SK-N-SH treated with all-trans-retinoic acid at 6 μM for 48 hours (cell line): ENCODE measurements at regions not wholly inside any gene's neighbourhood (a gene's known extent, or its start where the extent isn't known, plus 50 kb on each side); places are given as distances from the start of the nearest gene placed in this dataset.

ENCODE experiments used
- ATAC-seq: fragments of 200-7000 bp; cut with Tn5 transposase; 3 replicates; pipeline ENCODE4 v1.9.1; 2020; ENCODE audit warnings: mild to moderate bottlenecking, moderate library complexity
- ARNTL ChIP-seq: fragments of 450-650 bp; formaldehyde crosslinking; IDR thresholded peaks from 2 replicates; pipeline ENCODE4 v1.5.0; 2020; ENCODE audit warnings: low read depth, mild to moderate bottlenecking, moderate library complexity, borderline replicate concordance
- BACH2 ChIP-seq: fragments of 250-450 bp; sonication (Bioruptor Pico); IDR thresholded peaks from 2 replicates; pipeline ENCODE4 v1.9.0; 2021; ENCODE audit warnings: mild to moderate bottlenecking, borderline replicate concordance
- CSDC2 ChIP-seq: fragments of 250-450 bp; sonication (Bioruptor Pico); IDR thresholded peaks from 2 replicates; pipeline ENCODE4 v1.5.0; 2020; ENCODE audit warnings: mild to moderate bottlenecking, moderate library complexity
- CSRNP3 ChIP-seq: fragments of 250-450 bp; sonication (Bioruptor Pico); IDR thresholded peaks from 2 replicates; pipeline ENCODE4 v1.5.1; 2021; ENCODE audit warnings: mild to moderate bottlenecking, moderate library complexity
- ESRRG ChIP-seq: fragments of 250-450 bp; sonication (Bioruptor Pico); IDR thresholded peaks from 2 replicates; pipeline ENCODE4 v1.6.1; 2021; ENCODE audit warnings: mild to moderate bottlenecking
- GLIS3 ChIP-seq: fragments of 250-450 bp; sonication (Bioruptor Pico); IDR thresholded peaks from 2 replicates; pipeline ENCODE4 v1.5.0; 2020; ENCODE audit warnings: mild to moderate bottlenecking, moderate library complexity
- ISL1 ChIP-seq: fragments of 250-450 bp; sonication (Bioruptor Pico); IDR thresholded peaks from 2 replicates; pipeline ENCODE4 v2.1.2; 2022; ENCODE audit warnings: mild to moderate bottlenecking, moderate library complexity
- OSR1 ChIP-seq: fragments of 250-450 bp; sonication (Bioruptor Pico); IDR thresholded peaks from 2 replicates; pipeline ENCODE4 v1.8.0; 2022; ENCODE audit warnings: moderate library complexity, mild to moderate bottlenecking, inconsistent platforms
- POU6F1 ChIP-seq: fragments of 250-450 bp; sonication (Bioruptor Pico); IDR thresholded peaks from 2 replicates; pipeline ENCODE4 v1.8.0; 2021; ENCODE audit warnings: low read depth, mild to moderate bottlenecking, moderate library complexity, borderline replicate concordance
- PPARA ChIP-seq: fragments of 250-450 bp; sonication (Bioruptor Pico); IDR thresholded peaks from 2 replicates; pipeline ENCODE4 v1.5.0; 2020; ENCODE audit warnings: mild to moderate bottlenecking, borderline replicate concordance
- RARB ChIP-seq: fragments of 250-450 bp; sonication (Bioruptor Pico); IDR thresholded peaks from 2 replicates; pipeline ENCODE4 v1.8.0; 2021; ENCODE audit warnings: mild to moderate bottlenecking, moderate library complexity
- SNAI2 ChIP-seq: fragments of 250-450 bp; sonication (Bioruptor Pico); IDR thresholded peaks from 2 replicates; pipeline ENCODE4 v1.5.0; 2020; ENCODE audit warnings: mild to moderate bottlenecking, moderate library complexity
- TCF4 ChIP-seq: fragments of 250-450 bp; sonication (Bioruptor Pico); IDR thresholded peaks from 2 replicates; pipeline ENCODE4 v1.8.0; 2021; ENCODE audit warnings: mild to moderate bottlenecking, moderate library complexity, borderline replicate concordance
- TOX ChIP-seq: fragments of 250-450 bp; sonication (Bioruptor Pico); IDR thresholded peaks from 2 replicates; pipeline ENCODE4 v1.8.0; 2021; ENCODE audit warnings: mild to moderate bottlenecking, moderate library complexity, borderline replicate concordance
- ZC3H10 ChIP-seq: fragments of 250-450 bp; sonication (Bioruptor Pico); IDR thresholded peaks from 2 replicates; pipeline ENCODE4 v1.5.1; 2021; ENCODE audit warnings: mild to moderate bottlenecking, moderate library complexity
- ZFP3 ChIP-seq: fragments of 250-450 bp; sonication (Bioruptor Pico); IDR thresholded peaks from 2 replicates; pipeline ENCODE4 v1.5.0; 2020; ENCODE audit warnings: mild to moderate bottlenecking, moderate library complexity
- ZFP30 ChIP-seq: fragments of 450-650 bp; formaldehyde crosslinking; IDR thresholded peaks from 2 replicates; pipeline ENCODE4 v1.5.0; 2022; ENCODE audit warnings: mild to moderate bottlenecking, moderate library complexity
- ZNF8 ChIP-seq: fragments of 450-650 bp; formaldehyde crosslinking; IDR thresholded peaks from 2 replicates; pipeline ENCODE4 v1.5.0; 2020; ENCODE audit warnings: mild to moderate bottlenecking, moderate library complexity
- TF ChIP-seq, protein P1 (sequence below): fragments of 250-450 bp; sonication (Bioruptor Pico); IDR thresholded peaks from 2 replicates; pipeline ENCODE4 v1.8.0; 2020; ENCODE audit warnings: mild to moderate bottlenecking, moderate library complexity, borderline replicate concordance
- TF ChIP-seq, protein P2 (sequence below): fragments of 250-450 bp; sonication (Bioruptor Pico); IDR thresholded peaks from 2 replicates; pipeline ENCODE4 v1.5.1; 2020; ENCODE audit warnings: low read depth, mild to moderate bottlenecking, moderate library complexity
- TF ChIP-seq, protein P3 (sequence below): fragments of 250-450 bp; sonication (Bioruptor Pico); IDR thresholded peaks from 2 replicates; pipeline ENCODE4 v1.5.0; 2020; ENCODE audit warnings: mild to moderate bottlenecking, moderate library complexity

DNA sequence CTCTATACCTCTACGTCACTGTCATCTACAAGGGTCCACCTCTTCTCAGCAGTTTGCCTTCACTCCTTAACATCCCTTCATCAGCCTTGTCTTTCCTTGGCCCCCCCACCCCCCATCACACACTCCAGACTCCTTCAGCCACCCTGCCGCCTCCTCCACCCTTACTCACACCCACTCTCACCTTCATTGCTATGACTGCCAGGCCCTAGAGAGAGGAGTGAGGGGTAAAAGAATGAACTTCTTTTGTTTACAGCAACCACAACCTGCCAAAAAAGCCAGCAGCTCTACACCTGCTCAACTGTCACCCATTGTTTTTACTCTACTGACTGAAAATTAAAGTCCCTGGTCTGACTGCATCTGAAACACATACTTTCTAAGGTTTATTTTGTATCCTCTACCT is 112.8 kb downstream of the DUSP6 start:
- no peak for ATAC-seq
- no peak for TF ChIP-seq TOX (CRISPR knock-in tag)
- TF ChIP-seq PPARA (CRISPR knock-in tag), result no peak
- no peak for TF ChIP-seq ESRRG (CRISPR knock-in tag)
- TF ChIP-seq SNAI2, result no peak
- TF ChIP-seq POU6F1 (CRISPR knock-in tag), result no peak
- no peak for TF ChIP-seq ISL1 (CRISPR knock-in tag)
- no peak for TF ChIP-seq ZFP30
- TF ChIP-seq RARB (CRISPR knock-in tag), result no peak
- TF ChIP-seq GLIS3 (CRISPR knock-in tag), result no peak
- TF ChIP-seq ZFP3 (CRISPR knock-in tag), result no peak
- no peak for TF ChIP-seq CSRNP3 (CRISPR knock-in tag)
- no peak for TF ChIP-seq BACH2 (CRISPR knock-in tag)
- no peak for TF ChIP-seq ZNF8 (CRISPR knock-in tag)
- no peak for TF ChIP-seq TCF4 (CRISPR knock-in tag)
- TF ChIP-seq, protein P1, sequence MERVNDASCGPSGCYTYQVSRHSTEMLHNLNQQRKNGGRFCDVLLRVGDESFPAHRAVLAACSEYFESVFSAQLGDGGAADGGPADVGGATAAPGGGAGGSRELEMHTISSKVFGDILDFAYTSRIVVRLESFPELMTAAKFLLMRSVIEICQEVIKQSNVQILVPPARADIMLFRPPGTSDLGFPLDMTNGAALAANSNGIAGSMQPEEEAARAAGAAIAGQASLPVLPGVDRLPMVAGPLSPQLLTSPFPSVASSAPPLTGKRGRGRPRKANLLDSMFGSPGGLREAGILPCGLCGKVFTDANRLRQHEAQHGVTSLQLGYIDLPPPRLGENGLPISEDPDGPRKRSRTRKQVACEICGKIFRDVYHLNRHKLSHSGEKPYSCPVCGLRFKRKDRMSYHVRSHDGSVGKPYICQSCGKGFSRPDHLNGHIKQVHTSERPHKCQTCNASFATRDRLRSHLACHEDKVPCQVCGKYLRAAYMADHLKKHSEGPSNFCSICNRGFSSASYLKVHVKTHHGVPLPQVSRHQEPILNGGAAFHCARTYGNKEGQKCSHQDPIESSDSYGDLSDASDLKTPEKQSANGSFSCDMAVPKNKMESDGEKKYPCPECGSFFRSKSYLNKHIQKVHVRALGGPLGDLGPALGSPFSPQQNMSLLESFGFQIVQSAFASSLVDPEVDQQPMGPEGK (CRISPR knock-in tag), result no peak
- no peak for TF ChIP-seq ARNTL (CRISPR knock-in tag)
- TF ChIP-seq OSR1 (CRISPR knock-in tag), result no peak
- TF ChIP-seq CSDC2 (CRISPR knock-in tag), result no peak
- no peak for TF ChIP-seq ZC3H10 (CRISPR knock-in tag)
- TF ChIP-seq, protein P2, sequence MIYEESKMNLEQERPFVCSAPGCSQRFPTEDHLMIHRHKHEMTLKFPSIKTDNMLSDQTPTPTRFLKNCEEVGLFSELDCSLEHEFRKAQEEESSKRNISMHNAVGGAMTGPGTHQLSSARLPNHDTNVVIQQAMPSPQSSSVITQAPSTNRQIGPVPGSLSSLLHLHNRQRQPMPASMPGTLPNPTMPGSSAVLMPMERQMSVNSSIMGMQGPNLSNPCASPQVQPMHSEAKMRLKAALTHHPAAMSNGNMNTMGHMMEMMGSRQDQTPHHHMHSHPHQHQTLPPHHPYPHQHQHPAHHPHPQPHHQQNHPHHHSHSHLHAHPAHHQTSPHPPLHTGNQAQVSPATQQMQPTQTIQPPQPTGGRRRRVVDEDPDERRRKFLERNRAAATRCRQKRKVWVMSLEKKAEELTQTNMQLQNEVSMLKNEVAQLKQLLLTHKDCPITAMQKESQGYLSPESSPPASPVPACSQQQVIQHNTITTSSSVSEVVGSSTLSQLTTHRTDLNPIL (CRISPR knock-in tag), result no peak

GRCh38 chr12:89238593-89238992 is 113.7 kb downstream of the DUSP6 start:
- ATAC-seq, result no peak
- no peak for TF ChIP-seq ZFP30

GRCh38 chr12:89237763-89238162 is 114.5 kb downstream of the DUSP6 start:
- ATAC-seq, result no peak
- TF ChIP-seq PPARA (CRISPR knock-in tag) (no peak), CSRNP3 (CRISPR knock-in tag) (no peak), TCF4 (CRISPR knock-in tag) (no peak), CSDC2 (CRISPR knock-in tag) (no peak), SNAI2 (no peak), ZC3H10 (CRISPR knock-in tag) (no peak), ESRRG (CRISPR knock-in tag) (no peak), RARB (CRISPR knock-in tag) (no peak), ISL1 (CRISPR knock-in tag) (no peak), TOX (CRISPR knock-in tag) (no peak)
- TF ChIP-seq, protein P3, sequence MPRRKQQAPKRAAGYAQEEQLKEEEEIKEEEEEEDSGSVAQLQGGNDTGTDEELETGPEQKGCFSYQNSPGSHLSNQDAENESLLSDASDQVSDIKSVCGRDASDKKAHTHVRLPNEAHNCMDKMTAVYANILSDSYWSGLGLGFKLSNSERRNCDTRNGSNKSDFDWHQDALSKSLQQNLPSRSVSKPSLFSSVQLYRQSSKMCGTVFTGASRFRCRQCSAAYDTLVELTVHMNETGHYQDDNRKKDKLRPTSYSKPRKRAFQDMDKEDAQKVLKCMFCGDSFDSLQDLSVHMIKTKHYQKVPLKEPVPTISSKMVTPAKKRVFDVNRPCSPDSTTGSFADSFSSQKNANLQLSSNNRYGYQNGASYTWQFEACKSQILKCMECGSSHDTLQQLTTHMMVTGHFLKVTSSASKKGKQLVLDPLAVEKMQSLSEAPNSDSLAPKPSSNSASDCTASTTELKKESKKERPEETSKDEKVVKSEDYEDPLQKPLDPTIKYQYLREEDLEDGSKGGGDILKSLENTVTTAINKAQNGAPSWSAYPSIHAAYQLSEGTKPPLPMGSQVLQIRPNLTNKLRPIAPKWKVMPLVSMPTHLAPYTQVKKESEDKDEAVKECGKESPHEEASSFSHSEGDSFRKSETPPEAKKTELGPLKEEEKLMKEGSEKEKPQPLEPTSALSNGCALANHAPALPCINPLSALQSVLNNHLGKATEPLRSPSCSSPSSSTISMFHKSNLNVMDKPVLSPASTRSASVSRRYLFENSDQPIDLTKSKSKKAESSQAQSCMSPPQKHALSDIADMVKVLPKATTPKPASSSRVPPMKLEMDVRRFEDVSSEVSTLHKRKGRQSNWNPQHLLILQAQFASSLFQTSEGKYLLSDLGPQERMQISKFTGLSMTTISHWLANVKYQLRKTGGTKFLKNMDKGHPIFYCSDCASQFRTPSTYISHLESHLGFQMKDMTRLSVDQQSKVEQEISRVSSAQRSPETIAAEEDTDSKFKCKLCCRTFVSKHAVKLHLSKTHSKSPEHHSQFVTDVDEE (CRISPR knock-in tag), result no peak
- TF ChIP-seq, protein P2 (CRISPR knock-in tag), result no peak
